Astrocyte (in vitro differentiated cells and primary cell): ENCODE measurements at regions not wholly inside any gene's neighbourhood (a gene's known extent, or its start where the extent isn't known, plus 50 kb on each side); places are given as distances from the start of the nearest gene placed in this dataset.

Experiments
- CTCF ChIP-seq: IDR thresholded peaks from 2 replicates; pipeline ENCODE4 v1.5.1; 2011; ENCODE audit warnings: low read depth, mild to moderate bottlenecking, inconsistent platforms, low read length, moderate library complexity; ENCODE audit not compliant: insufficient read depth
- EZH2 ChIP-seq: IDR thresholded peaks from 2 replicates; pipeline ENCODE4 v1.6.1; 2012; ENCODE audit warnings: mild to moderate bottlenecking, low read length, inconsistent platforms; ENCODE audit not compliant: insufficient read depth

- no peak for TF ChIP-seq CTCF
- no peak for TF ChIP-seq EZH2
These were observed 275.5 kb downstream of the VPS13C start for GRCh38 chr15:61784734-61785133.
